Activated CD8-positive, alpha-beta T cell treated with anti-CD3 and anti-CD28 coated beads, Interleukin-2, amount 10 ng/mL, durations not matched to agents 7 days and 5 days (primary cell): ENCODE measurements at regions not wholly inside any gene's neighbourhood (a gene's known extent, or its start where the extent isn't known, plus 50 kb on each side); places are given as distances from the start of the nearest gene placed in this dataset.

Experiments
- ATAC-seq: fragments of 150-1000 bp; cut with Tn5 transposase; one replicate; pipeline ENCODE4 v1.10.0; 2021; ENCODE audit warnings: moderate library complexity
- CTCF ChIA-PET: fragments of 350-600 bp; sonication (Branson Sonifier 250); formaldehyde crosslinking; loops from one replicate; lab custom pipeline; 2021; ENCODE audit warnings: antibody characterized with exemption; lab: Charles Lee
- POLR2A ChIA-PET: fragments of 350-600 bp; sonication (Branson Sonifier 250); formaldehyde crosslinking; loops from one replicate; lab custom pipeline; 2021; ENCODE audit warnings: antibody characterized with exemption; lab: Charles Lee
- DNase-seq: peaks from one replicate; pipeline ENCODE4 v3.0.0-alpha.2; 2020
- H3K27ac Mint-ChIP-seq: one replicate; pipeline ENCODE4 v1.8.0; 2021; ENCODE audit warnings: mild to moderate bottlenecking, mixed read lengths
- H3K27me3 Mint-ChIP-seq: one replicate; pipeline ENCODE4 v1.8.0; 2021; ENCODE audit warnings: low read depth, mixed read lengths
- H3K36me3 Mint-ChIP-seq: one replicate; pipeline ENCODE4 v1.8.0; 2021; ENCODE audit warnings: low read depth, mixed read lengths
- H3K4me1 Mint-ChIP-seq: one replicate; pipeline ENCODE4 v1.8.0; 2021; ENCODE audit warnings: low read depth, mixed read lengths
- H3K4me3 Mint-ChIP-seq: one replicate; pipeline ENCODE4 v1.8.0; 2021; ENCODE audit warnings: mild to moderate bottlenecking, mixed read lengths
- H3K9me3 Mint-ChIP-seq: one replicate; pipeline ENCODE4 v1.8.0; 2022; ENCODE audit warnings: mixed read lengths; ENCODE audit not compliant: insufficient read depth

DNA sequence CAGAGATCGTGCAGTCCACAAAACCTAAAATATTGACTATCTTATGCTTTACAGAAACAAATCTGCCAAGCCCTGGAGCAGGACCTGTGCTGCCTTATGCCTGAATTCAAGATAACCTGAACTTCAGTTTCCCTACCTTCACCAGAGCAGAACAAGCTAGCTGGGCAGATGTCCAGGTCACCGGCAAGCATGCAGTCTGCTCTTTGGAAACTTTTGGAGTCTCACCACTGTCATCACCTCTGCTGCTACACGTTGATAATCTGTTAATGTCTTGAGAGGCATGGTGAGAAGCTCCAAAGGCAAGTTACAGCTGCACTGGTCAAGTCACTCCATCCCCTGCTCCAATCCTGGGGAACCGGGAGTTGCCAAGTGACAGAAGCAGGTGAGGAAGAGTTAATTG, 354.2 kb downstream of the RBM43 start:
- H3K27me3 Mint-ChIP-seq: no peaks in the 10 kb centered on the region
- no peaks in the 10 kb centered on the region for H3K36me3 Mint-ChIP-seq
- ATAC-seq (no peak), DNase-seq (no peak)
- no peak overlapping the region for H3K27ac Mint-ChIP-seq
- POLR2A ChIA-PET: no interaction called here
- no peaks in the 10 kb centered on the region for H3K4me1 Mint-ChIP-seq
- no peak overlapping the region for H3K4me3 Mint-ChIP-seq
- CTCF ChIA-PET: no interaction called here
- no peaks in the 10 kb centered on the region for H3K9me3 Mint-ChIP-seq

DNA sequence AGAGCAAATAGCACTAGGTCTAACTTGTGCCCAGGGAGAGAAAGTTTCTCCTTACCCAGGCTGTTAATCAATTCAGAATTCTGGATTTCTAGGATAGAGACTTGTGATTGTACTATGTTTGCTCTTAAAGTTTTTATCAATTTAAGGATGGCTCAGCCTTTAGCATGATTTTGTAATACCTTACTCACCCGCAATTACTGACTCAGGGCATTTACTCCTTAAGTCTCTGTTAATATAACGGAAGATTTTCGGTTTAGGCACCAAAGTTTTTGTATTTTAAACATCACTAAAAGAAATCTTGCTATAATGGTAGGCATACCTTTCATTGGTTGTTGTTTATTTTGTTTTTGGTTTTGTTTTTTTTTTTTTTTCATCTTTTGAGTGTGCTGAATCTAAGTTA, 358.2 kb downstream of the RBM43 start:
- Mint-ChIP-seq H3K4me1 (no peaks in the 10 kb centered on the region), H3K9me3 (peaks cover 9% of the 10 kb centered on the region), H3K36me3 (no peaks in the 10 kb centered on the region), H3K27ac (no peak overlapping the region), H3K4me3 (no peak overlapping the region), H3K27me3 (no peaks in the 10 kb centered on the region)
- ATAC-seq (no peak), DNase-seq (no peak)
- POLR2A ChIA-PET: no interaction called here
- CTCF ChIA-PET: no interaction called here

DNA sequence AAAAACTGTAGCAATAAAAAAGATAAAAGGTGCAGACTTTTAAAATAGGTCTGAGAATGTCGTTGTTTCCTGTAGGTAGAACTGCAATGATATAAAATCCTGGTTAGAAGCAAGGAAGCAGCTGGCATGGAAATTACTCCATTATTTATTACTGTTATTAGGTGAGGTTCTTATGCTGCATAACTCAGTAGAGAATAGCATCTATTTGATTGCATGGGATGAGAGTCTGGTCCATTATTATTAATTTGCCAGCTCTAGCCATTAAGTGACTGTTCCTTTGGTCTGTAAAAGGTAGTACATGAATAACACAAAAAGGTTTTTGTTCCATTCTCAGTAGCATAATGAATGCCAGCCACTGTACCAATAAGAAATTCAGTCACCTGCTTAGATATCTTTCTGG, 358.6 kb downstream of the RBM43 start:
- no peaks in the 10 kb centered on the region for H3K36me3 Mint-ChIP-seq

DNA sequence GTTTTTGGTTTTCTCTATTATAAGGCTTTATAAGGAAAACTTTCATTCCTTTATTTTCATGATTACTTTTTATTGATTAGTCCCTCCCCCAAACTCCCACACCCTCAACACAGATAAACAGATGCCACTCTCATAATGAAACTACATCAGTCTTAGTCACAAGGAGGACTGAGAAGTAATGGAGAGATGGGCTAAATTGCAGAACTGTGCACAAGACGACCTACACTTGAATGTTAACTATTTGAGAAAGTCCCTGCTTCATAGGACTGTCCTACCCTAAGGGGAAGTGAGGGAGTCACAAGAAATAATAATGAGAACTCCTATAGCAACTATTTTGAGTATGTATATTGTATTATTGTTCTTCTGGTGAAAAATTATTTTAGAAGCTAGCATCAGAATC, 360.8 kb downstream of the RBM43 start:
- Mint-ChIP-seq H3K27me3 (no peaks in the 10 kb centered on the region), H3K4me1 (no peaks in the 10 kb centered on the region), H3K36me3 (no peaks in the 10 kb centered on the region), H3K9me3 (peaks cover 9% of the 10 kb centered on the region), H3K27ac (no peak overlapping the region), H3K4me3 (no peak overlapping the region)
- ATAC-seq (no peak), DNase-seq (no peak)
- ChIA-PET CTCF (no interaction called here), POLR2A (no interaction called here)

More for the DNA sequence above, 358.6 kb downstream of the RBM43 start:
- Mint-ChIP-seq H3K27ac (no peak overlapping the region), H3K9me3 (peaks cover 9% of the 10 kb centered on the region), H3K27me3 (no peaks in the 10 kb centered on the region), H3K4me1 (no peaks in the 10 kb centered on the region), H3K4me3 (no peak overlapping the region)
- DNase-seq (no peak), ATAC-seq (no peak)
- CTCF ChIA-PET: no interaction called here
- POLR2A ChIA-PET: no interaction called here

DNA sequence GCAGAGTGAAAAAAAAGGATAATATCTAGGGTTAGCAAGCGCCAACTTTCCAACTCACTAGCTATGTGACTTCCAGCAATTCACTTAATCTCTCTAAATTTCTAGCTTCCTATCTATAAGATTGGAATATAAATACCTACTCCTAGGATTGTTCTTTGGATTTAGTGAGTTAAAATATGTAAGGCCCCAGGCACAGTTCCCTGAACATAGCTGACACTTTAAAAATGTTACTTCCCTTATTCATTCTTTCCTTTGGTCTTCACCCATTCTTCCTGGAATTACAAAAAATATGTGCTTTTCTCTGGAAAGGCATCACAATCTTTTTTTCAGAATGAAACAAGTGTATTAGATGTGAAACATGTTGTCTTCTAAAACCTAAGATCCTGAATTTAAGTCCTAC, 365.7 kb downstream of the RBM43 start:
- Mint-ChIP-seq H3K4me3 (no peak overlapping the region), H3K27ac (no peak overlapping the region), H3K9me3 (no peaks in the 10 kb centered on the region), H3K36me3 (no peaks in the 10 kb centered on the region), H3K27me3 (no peaks in the 10 kb centered on the region), H3K4me1 (no peaks in the 10 kb centered on the region)
- ChIA-PET POLR2A (no interaction called here), CTCF (no interaction called here)
- ATAC-seq (no peak), DNase-seq (no peak)

DNA sequence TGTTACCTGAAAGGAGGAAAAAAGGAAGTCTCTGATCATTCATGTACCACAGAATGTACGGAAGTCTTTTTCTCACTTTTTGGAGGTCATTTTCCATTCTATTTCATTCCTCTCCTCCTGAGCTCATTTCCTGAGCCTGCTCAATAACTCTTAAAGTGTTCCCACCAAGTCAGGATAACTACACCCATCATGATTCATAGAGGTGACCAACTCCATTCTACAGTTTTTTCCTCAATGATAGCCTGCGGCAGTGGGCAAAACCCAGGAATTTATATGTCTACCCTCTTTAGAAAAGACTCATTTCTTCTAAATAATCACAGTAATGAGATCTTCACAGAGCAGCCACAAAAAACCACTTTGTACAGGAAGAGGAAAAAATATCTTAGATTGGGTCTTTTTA, 372.5 kb downstream of the RBM43 start:
- no peak overlapping the region for H3K4me3 Mint-ChIP-seq
- H3K4me1 Mint-ChIP-seq: no peaks in the 10 kb centered on the region
- no peaks in the 10 kb centered on the region for H3K36me3 Mint-ChIP-seq
- no peaks in the 10 kb centered on the region for H3K9me3 Mint-ChIP-seq
- CTCF ChIA-PET: no interaction called here
- POLR2A ChIA-PET: no interaction called here
- ATAC-seq (no peak), DNase-seq (no peak)
- H3K27ac Mint-ChIP-seq: no peak overlapping the region
- H3K27me3 Mint-ChIP-seq: no peaks in the 10 kb centered on the region

DNA sequence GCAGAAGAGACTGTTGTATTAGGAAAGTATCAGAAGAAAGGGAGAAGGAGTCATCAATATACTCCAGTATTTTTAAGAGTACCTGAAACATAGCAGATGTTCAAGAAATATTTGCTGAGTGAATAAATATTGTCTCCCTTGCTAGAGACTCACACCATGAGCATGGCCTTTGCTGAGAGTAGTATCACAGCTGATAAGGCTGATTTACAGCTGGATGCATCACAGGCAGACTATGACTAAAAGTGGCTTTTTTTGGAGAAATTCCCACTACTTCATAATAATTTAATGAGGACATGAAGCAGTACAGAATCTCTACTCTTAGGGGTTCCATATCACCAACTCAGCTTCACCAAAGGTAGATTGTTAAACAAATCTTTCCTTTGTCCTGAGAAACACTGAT, 373.3 kb downstream of the RBM43 start:
- no peaks in the 10 kb centered on the region for H3K27me3 Mint-ChIP-seq
- no peaks in the 10 kb centered on the region for H3K9me3 Mint-ChIP-seq
- POLR2A ChIA-PET: no interaction called here
- no peaks in the 10 kb centered on the region for H3K4me1 Mint-ChIP-seq
- no peak for DNase-seq
- no peaks in the 10 kb centered on the region for H3K36me3 Mint-ChIP-seq
- no peak overlapping the region for H3K4me3 Mint-ChIP-seq
- ATAC-seq: no peak
- H3K27ac Mint-ChIP-seq: no peak overlapping the region
- CTCF ChIA-PET: no interaction called here

DNA sequence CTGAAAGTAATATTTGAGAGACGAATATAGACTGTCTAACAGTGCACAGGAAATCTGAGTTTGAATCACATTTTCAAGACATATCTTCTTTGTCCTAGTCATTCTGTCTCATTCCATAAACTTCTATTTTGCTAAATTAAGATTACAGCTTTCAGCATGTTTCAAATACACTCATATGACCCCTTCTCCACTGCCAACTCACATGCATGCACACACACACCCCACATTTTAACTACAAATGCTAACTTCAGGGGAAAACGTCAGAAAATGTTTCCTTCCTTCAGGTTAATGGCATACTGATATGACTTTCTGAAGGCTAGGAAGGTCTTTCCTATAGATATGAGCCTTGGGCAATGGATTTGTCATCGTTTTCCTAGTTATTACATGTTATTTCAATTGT, 373.7 kb downstream of the RBM43 start:
- Mint-ChIP-seq H3K4me3 (no peak overlapping the region), H3K9me3 (no peaks in the 10 kb centered on the region), H3K4me1 (no peaks in the 10 kb centered on the region), H3K36me3 (no peaks in the 10 kb centered on the region), H3K27me3 (no peaks in the 10 kb centered on the region), H3K27ac (no peak overlapping the region)
- no peak for ATAC-seq
- CTCF ChIA-PET: no interaction called here
- DNase-seq: no peak
- POLR2A ChIA-PET: no interaction called here

DNA sequence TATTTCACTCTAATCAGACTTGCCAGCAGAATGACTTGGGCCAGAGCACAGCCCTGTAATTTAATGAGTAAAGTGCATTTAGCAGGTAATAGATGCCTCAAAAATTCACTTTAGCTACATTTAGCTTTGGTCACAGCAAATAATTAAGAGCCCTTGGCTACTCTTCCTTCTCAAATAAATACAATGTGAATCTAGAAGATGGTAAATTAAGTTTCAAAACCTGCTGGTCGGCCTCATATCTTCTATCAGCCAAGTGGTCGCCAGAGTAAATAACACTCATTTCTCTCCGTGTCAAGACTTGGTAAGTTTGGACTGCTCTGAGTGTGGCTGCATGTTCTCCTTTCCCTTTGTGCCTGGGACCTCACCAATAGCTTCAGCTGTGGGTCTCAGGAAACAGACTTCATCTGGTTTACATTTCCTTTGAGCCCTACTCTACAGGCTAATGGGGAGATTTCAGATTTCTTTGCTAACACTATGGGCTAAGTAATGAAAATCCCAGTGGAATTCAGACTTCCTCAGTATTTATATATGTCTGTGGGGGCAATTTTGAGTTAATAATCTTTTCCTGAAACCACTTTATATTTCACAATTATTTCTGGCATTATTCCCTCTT, 375.8 kb downstream of the RBM43 start:
- ChIA-PET CTCF (no interaction called here), POLR2A (no interaction called here)
- no peaks in the 10 kb centered on the region for H3K9me3 Mint-ChIP-seq
- no peaks in the 10 kb centered on the region for H3K27me3 Mint-ChIP-seq
- H3K27ac Mint-ChIP-seq: no peak overlapping the region
- H3K36me3 Mint-ChIP-seq: no peaks in the 10 kb centered on the region
- DNase-seq (no peak), ATAC-seq (no peak)
- H3K4me3 Mint-ChIP-seq: no peak overlapping the region
- H3K4me1 Mint-ChIP-seq: no peaks in the 10 kb centered on the region

DNA sequence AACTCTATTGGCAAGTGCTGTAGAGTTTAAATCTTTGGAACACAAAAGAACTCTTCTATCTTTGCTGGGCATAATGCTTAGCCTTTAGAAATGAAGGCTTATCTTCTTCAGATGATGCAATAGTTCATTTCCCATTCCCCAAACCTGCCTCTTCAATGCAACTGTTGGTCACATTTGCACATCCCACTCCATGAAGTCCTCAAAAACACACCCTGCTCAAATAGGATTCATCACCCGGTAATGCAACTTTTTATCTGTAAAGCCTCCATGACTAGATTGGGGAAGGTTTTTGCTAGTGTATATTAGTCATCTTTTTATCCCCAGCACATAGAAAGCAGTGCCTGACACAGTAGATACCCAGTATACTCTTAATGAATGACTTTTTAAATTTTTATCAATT, 376.4 kb downstream of the RBM43 start:
- Mint-ChIP-seq H3K4me3 (no peak overlapping the region), H3K9me3 (no peaks in the 10 kb centered on the region), H3K27me3 (no peaks in the 10 kb centered on the region), H3K36me3 (no peaks in the 10 kb centered on the region), H3K27ac (no peak overlapping the region), H3K4me1 (no peaks in the 10 kb centered on the region)
- DNase-seq: no peak
- ChIA-PET POLR2A (no interaction called here), CTCF (no interaction called here)
- ATAC-seq: no peak

DNA sequence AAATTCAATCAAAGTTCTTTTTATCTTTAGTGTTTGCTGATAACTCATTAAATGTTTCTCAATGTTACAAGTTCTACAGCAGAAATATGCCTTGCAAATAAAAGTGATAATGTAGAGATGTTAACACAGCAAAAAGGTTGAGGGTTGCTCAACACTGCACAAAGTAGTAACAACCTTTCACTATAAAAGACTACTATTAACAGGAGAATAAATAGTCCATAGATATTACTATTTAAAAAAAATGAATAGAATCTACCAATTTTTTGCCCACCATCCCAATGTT, 378.1 kb downstream of the RBM43 start:
- no peak for DNase-seq
- no peaks in the 10 kb centered on the region for H3K27me3 Mint-ChIP-seq
- H3K9me3 Mint-ChIP-seq: no peaks in the 10 kb centered on the region
- no peaks in the 10 kb centered on the region for H3K36me3 Mint-ChIP-seq
- CTCF ChIA-PET: no interaction called here
- H3K27ac Mint-ChIP-seq: no peak overlapping the region
- H3K4me3 Mint-ChIP-seq: no peak overlapping the region
- H3K4me1 Mint-ChIP-seq: no peaks in the 10 kb centered on the region
- POLR2A ChIA-PET: no interaction called here
- ATAC-seq: no peak

DNA sequence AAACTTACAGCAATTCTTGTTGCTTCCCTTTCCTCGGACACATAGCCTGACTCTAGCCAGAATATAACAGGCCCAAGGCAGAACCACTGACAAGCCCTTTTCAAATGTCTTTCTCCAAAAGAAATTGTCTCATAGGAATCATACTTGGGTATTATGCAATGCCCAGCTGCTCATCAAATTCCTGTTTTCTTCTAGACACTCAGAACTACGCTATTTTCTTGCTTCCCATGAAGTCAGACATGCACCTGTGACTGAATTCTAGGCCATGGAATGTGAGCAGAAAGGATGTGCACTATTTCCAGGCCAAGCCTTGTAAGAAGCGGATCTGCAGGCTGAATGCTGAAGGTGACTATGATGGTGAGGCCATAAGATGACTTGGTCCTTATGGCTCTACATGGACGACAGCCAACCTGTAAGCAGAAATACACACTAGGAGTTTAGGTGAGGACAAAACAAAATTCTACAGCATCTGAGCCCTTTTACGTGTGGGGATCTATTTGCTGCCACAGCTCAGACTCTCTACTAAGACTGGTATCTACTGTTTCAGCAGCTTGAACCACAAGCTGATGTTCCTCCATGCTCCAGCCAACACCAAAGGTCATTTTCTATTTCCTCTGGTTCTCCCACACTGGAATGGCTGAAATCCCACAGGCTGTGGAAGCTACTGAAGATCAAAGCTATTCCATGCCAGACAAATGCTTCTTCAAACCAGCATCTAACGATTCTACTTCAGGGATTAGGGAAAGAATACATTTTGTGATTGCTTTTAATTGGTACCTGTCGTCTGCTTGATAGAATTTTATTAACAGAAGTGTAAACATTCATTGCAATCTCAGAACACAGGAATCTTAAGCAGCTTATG, 378.7 kb downstream of the RBM43 start:
- no peak for ATAC-seq
- POLR2A ChIA-PET: interaction anchor here (0.6 kb wide), 1 partner anchor 13 kb away, joined by 3 read pairs; no protein-coding TSS in a partner anchor
- DNase-seq: no peak

DNA sequence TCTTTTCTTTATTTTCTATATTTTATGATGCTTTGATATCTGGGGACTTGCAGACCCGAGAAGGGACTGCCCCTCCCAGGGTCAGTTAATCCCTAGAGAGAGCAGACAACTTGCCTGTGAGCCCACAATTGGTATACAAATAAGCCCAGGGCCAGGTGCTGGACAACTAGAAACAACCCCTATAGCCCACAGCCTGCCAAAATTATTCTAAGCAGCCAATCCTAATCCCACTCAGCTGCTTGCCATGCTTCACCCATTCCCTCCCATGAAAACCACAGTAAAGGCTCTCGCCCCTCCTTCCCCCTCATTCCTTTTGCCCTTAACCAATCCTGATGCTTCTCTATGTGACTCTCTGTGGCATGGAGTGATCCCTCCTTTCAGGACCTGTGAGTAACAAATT, 380.7 kb downstream of the RBM43 start:
- CTCF ChIA-PET: no interaction called here
- no peak for ATAC-seq
- no peaks in the 10 kb centered on the region for H3K4me1 Mint-ChIP-seq
- H3K4me3 Mint-ChIP-seq: no peak overlapping the region
- no peaks in the 10 kb centered on the region for H3K36me3 Mint-ChIP-seq
- H3K27ac Mint-ChIP-seq: no peak overlapping the region
- DNase-seq: no peak
- POLR2A ChIA-PET: no interaction called here
- no peaks in the 10 kb centered on the region for H3K9me3 Mint-ChIP-seq
- H3K27me3 Mint-ChIP-seq: no peaks in the 10 kb centered on the region

More for the DNA sequence above, 378.7 kb downstream of the RBM43 start:
- Mint-ChIP-seq H3K27me3 (no peaks in the 10 kb centered on the region), H3K4me1 (no peaks in the 10 kb centered on the region), H3K36me3 (no peaks in the 10 kb centered on the region), H3K4me3 (no peak overlapping the region), H3K9me3 (no peaks in the 10 kb centered on the region), H3K27ac (no peak overlapping the region)
- CTCF ChIA-PET: no interaction called here
